ENCODE measurements at regions not wholly inside any gene's neighbourhood (a gene's known extent, or its start where the extent isn't known, plus 50 kb on each side); places are given as distances from the start of the nearest gene placed in this dataset.

- H3K36me3 ChIP-seq = no peaks in the 10 kb centered on the region
- H3K27me3 ChIP-seq = no peaks in the 10 kb centered on the region
- no peaks in the 10 kb centered on the region for H3K4me1 ChIP-seq
- no peak for TF ChIP-seq POLR2A (IDR thresholded peaks at IDR 0.05)
- TF ChIP-seq, protein P1, sequence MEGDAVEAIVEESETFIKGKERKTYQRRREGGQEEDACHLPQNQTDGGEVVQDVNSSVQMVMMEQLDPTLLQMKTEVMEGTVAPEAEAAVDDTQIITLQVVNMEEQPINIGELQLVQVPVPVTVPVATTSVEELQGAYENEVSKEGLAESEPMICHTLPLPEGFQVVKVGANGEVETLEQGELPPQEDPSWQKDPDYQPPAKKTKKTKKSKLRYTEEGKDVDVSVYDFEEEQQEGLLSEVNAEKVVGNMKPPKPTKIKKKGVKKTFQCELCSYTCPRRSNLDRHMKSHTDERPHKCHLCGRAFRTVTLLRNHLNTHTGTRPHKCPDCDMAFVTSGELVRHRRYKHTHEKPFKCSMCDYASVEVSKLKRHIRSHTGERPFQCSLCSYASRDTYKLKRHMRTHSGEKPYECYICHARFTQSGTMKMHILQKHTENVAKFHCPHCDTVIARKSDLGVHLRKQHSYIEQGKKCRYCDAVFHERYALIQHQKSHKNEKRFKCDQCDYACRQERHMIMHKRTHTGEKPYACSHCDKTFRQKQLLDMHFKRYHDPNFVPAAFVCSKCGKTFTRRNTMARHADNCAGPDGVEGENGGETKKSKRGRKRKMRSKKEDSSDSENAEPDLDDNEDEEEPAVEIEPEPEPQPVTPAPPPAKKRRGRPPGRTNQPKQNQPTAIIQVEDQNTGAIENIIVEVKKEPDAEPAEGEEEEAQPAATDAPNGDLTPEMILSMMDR (IDR thresholded peaks at IDR 0.05) = no peak
- H3K4me3 ChIP-seq = no peak overlapping the region
- intact Hi-C loops (cut with DNase I) = no loop called here
- H3K9me3 ChIP-seq = no peaks in the 10 kb centered on the region
- no peak for DNase-seq
- no peak overlapping the region for H3K27ac ChIP-seq
Measured at GRCh38 chr13:89324582-89324981, 1653.4 kb downstream of the SLITRK5 start.

GRCh38 chr13:89343165-89343564, 1672.0 kb downstream of the SLITRK5 start:
- TF ChIP-seq POLR2A (IDR thresholded peaks at IDR 0.05) = no peak
- TF ChIP-seq, protein P1 (IDR thresholded peaks at IDR 0.05) = no peak
- WGBS, 2 donors = 50 to 85% methylated on average over 1 of the region's 1 CpG
- DNase-seq = no peak

DNA sequence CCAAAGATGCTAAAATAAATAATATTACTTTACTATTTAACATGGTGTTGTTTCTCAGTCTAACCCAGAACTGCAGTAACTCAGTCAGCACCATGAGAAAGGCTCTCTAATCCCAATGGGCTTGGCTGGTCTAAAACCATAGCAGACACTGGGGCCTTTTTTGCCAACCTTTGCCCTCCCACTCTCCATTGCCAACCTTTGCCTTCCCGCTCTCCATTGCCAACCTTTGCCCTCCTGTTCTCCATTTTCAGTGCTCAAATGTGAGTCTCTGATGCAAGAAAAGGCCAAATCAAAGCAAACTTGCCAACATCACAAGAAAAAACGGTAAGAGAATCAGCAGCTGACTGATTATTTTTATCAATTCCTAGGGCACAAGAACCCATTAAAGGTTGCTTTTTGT, 1681.2 kb downstream of the SLITRK5 start:
- H3K4me3 ChIP-seq = no peak overlapping the region
- no peak overlapping the region for H3K27ac ChIP-seq
- H3K36me3 ChIP-seq = no peaks in the 10 kb centered on the region
- WGBS, 2 donors = 68 to 84% methylated on average over 2 of the region's 2 CpGs
- no peaks in the 10 kb centered on the region for H3K27me3 ChIP-seq
- intact Hi-C loops (cut with DNase I) = no loop called here
- DNase-seq = no peak
- H3K4me1 ChIP-seq = no peaks in the 10 kb centered on the region
- TF ChIP-seq POLR2A (IDR thresholded peaks at IDR 0.05) = no peak
- TF ChIP-seq, protein P1 (IDR thresholded peaks at IDR 0.05) = no peak
- H3K9me3 ChIP-seq = no peaks in the 10 kb centered on the region

More at GRCh38 chr13:89343165-89343564, 1672.0 kb downstream of the SLITRK5 start:
- H3K36me3 ChIP-seq = no peaks in the 10 kb centered on the region
- intact Hi-C loops (cut with DNase I) = no loop called here
- no peak overlapping the region for H3K27ac ChIP-seq
- H3K4me3 ChIP-seq = no peak overlapping the region
- no peaks in the 10 kb centered on the region for H3K9me3 ChIP-seq
- H3K27me3 ChIP-seq = no peaks in the 10 kb centered on the region
- H3K4me1 ChIP-seq = no peaks in the 10 kb centered on the region

DNA sequence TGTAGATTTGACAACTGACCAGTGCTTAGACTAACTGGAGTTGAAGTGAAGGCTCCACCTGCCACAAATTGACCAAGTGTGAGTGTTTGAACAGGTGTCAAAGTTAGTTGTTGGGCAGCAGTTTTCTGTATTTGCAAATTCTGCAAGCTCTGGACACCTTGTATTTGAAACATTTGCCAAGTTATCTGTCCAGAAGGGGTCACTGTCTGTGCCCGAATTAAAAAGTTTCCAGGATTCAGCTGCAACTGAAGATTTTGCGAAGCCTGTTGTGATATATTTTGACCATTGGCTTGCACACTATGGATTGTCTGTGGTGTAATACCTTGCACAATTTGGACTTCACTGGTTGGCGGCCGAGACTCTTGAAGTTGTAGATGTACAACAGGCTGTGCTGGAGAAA, 1690.7 kb downstream of the SLITRK5 start:
- intact Hi-C loops (cut with DNase I) = no loop called here
- H3K27me3 ChIP-seq = no peaks in the 10 kb centered on the region
- TF ChIP-seq, protein P1 (IDR thresholded peaks at IDR 0.05) = no peak
- no peak for TF ChIP-seq POLR2A (IDR thresholded peaks at IDR 0.05)
- no peak for DNase-seq
- H3K4me1 ChIP-seq = no peaks in the 10 kb centered on the region
- WGBS, 2 donors = 84 to 87% methylated on average over 3 to 4 of the region's 4 CpGs
- no peaks in the 10 kb centered on the region for H3K36me3 ChIP-seq
- no peak overlapping the region for H3K4me3 ChIP-seq
- no peaks in the 10 kb centered on the region for H3K9me3 ChIP-seq
- no peak overlapping the region for H3K27ac ChIP-seq

- H3K27me3 ChIP-seq = no peaks in the 10 kb centered on the region
- no peaks in the 10 kb centered on the region for H3K4me1 ChIP-seq
- TF ChIP-seq, protein P1 (IDR thresholded peaks at IDR 0.05) = no peak
- no peak overlapping the region for H3K27ac ChIP-seq
- H3K36me3 ChIP-seq = no peaks in the 10 kb centered on the region
- H3K9me3 ChIP-seq = no peaks in the 10 kb centered on the region
- 98% methylated on average over 25 of the region's 41 CpGs; no CpG with 5 or more reads in 1 of the 2 donors for WGBS, 2 donors
- DNase-seq = no peak
- H3K4me3 ChIP-seq = no peak overlapping the region
- intact Hi-C loops (cut with DNase I) = no loop called here
Measured at GRCh38 chr13:89363144-89363543, 1692.0 kb downstream of the SLITRK5 start.

Data from esophagus squamous epithelium (tissue), 5 donors.